ENCODE measurements at regions not wholly inside any gene's neighbourhood (a gene's known extent, or its start where the extent isn't known, plus 50 kb on each side); places are given as distances from the start of the nearest gene placed in this dataset.

DNA sequence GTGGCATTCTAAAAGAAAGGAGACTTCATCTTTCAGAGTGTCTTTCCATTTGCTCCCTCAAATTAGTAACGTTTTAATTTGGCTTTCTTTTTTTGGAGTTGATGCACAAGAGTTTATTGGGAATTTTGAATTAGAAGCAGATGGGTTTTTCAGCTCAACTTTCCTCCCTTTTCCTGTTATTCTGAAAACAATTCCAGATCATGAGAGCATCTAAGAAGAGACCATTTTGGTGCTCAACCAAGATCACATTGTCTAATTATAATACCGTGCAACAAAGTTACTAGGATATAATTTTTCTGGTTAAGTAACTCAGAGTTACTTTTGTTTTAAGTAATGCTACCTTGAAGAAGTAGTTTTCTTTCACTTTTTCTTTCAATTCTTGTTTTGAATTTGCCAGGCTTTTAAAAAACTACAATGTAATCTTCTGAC lies 396.6 kb upstream of the KLF6 start:
- TF ChIP-seq, protein P1, sequence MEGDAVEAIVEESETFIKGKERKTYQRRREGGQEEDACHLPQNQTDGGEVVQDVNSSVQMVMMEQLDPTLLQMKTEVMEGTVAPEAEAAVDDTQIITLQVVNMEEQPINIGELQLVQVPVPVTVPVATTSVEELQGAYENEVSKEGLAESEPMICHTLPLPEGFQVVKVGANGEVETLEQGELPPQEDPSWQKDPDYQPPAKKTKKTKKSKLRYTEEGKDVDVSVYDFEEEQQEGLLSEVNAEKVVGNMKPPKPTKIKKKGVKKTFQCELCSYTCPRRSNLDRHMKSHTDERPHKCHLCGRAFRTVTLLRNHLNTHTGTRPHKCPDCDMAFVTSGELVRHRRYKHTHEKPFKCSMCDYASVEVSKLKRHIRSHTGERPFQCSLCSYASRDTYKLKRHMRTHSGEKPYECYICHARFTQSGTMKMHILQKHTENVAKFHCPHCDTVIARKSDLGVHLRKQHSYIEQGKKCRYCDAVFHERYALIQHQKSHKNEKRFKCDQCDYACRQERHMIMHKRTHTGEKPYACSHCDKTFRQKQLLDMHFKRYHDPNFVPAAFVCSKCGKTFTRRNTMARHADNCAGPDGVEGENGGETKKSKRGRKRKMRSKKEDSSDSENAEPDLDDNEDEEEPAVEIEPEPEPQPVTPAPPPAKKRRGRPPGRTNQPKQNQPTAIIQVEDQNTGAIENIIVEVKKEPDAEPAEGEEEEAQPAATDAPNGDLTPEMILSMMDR (IDR thresholded peaks at IDR 0.05; ENCODE audit: insufficient read depth, low read length), result no peak
- peak; percentile 9 for DNase-seq (ENCODE audit: low read depth)
- H3K4me3 ChIP-seq (ENCODE audit: low read depth, low read length), result no peak overlapping the region

DNA sequence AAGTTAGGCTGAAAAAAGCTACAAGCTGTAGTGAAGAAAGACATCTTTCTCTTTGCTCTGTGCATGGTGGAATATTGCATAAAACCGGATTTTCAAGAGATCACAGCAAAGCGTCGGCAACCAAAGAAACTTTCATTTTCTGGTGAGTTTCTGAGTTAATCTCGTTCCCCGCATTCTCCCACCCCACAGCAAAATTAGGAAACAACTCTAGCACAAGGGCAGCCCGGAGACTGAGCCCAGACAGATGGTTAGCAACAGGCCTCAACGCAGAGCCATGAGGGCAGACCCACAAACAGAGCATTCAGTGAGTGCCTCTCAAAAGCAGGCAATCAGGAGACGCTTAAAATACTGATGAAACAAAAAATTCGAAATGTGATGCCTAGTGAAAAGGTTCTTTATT lies 396.1 kb upstream of the KLF6 start:
- DNase-seq (ENCODE audit: low read depth), result peak; percentile 3
- H3K4me3 ChIP-seq (ENCODE audit: low read depth, low read length), result no peak overlapping the region

DNA sequence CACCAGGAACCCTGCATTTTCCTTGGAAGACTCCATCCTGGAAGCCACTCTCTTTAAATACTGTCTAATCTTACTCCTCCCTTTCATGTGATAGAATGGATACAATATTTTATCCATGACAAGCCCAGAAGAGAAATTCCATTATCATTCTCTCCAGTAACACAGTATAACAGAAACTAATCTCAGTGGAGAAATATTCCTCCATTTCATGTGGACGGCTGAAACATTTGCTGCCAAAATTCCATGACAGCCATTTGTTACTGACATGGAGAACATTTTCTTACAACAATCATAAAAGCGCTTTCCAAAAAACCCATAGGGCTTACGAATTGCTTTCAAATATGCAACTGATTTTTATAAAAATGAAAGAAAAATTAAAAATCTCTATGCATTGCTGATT lies 392.8 kb upstream of the KLF6 start:
- no peak overlapping the region for H3K4me3 ChIP-seq (ENCODE audit: low read depth, low read length)
- peak; percentile 55 for DNase-seq (ENCODE audit: low read depth)
- TF ChIP-seq, protein P1 (IDR thresholded peaks at IDR 0.05; ENCODE audit: insufficient read depth, low read length), result no peak

More for the DNA sequence above, 396.1 kb upstream of the KLF6 start:
- TF ChIP-seq, protein P1 (IDR thresholded peaks at IDR 0.05; ENCODE audit: insufficient read depth, low read length), result no peak

DNA sequence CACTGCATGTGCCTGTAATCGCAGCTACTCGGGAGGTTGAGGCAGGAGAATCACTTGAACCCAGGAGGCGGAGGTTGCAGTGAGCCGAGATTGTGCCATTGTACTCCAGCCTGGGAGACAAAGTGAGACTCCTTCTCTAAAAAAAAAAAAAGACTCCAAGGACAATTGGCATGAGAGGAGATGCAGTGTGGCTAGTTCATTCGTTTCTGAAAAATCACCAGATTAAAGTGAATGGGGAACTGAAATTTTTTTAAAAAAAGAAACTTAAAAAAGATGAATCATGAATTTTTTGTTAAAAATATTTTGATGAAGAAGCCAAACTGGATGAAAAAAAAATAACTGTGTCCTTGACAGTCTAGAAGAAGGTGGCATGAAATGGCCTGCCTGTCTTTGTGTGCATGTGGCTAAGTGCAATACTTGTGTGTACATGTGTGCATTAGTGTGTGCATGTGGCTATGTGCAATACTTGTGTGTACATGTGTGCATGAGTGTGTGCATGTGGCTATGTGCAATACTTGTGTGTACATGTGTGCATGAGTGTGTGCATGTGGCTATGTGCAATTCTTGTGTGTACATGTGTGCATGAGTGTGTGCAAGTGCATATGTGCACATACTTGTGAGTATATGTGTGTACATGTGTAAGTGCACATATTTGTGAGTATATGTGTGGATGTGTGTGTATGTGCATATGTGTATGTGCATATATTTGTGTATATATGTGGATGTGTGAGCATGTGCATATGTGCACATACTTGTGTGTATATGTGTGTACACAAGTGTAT lies 391.7 kb upstream of the KLF6 start:
- no peak for DNase-seq (ENCODE audit: low read depth)
- no peak overlapping the region for H3K4me3 ChIP-seq (ENCODE audit: low read depth, low read length)
- TF ChIP-seq, protein P1 (IDR thresholded peaks at IDR 0.05; ENCODE audit: insufficient read depth, low read length), result no peak

DNA sequence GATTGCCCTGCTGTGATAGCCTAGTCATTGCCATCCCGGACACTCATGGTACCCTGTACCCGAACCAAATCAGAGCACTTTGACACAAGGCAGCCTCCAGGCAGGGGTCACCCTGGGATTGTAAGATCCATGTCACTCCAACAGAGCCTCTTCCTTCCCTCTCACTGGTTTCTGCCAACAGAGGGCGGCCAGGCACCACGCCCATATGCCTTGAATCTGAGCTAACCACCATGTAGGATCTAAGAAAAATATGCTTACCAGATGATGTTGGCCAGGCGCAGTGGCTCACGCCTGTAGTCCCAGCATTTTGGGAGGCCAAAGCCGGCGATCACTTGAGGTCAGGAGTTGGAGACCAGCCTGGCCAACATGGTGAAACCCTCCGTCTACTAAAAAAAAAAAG lies 389.2 kb upstream of the KLF6 start:
- no peak overlapping the region for H3K4me3 ChIP-seq (ENCODE audit: low read depth, low read length)
- DNase-seq (ENCODE audit: low read depth), result no peak
- TF ChIP-seq, protein P1 (IDR thresholded peaks at IDR 0.05; ENCODE audit: insufficient read depth, low read length), result no peak

DNA sequence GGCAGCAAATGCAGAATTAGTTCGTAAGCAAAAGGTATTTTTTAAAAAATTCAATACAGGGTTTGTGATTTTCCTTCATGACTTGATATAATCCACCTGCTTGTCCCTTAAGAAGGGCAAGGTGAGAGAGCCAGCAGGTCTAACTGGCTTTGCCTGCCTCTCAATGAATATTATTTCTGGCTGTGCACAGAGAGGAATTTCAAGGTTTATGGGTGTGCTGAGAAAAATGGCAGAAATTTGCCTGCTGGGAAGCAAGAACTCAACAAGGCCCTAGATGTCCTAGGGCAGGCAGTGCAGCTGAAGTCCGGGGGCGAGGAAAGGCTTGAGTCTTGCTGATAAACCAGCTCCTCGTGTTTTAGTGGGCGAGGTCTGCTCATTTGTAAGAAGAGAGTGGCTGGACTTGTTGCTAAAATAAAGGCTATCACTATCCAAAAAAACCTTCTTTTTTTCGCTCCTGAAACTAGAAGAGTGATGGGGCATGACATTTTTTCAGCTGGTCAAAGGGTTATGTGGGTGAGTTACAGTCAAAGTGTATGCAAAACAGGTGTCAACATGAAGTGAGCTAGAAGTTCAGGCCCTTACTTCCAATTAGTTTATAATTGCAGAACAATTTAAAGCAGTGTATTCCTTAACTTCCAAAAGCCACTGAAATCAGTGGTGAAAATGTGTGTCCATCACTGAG lies 385.8 kb upstream of the KLF6 start:
- no peak overlapping the region for H3K4me3 ChIP-seq (ENCODE audit: low read depth, low read length)
- TF ChIP-seq, protein P1 (IDR thresholded peaks at IDR 0.05; ENCODE audit: insufficient read depth, low read length), result no peak
- no peak for DNase-seq (ENCODE audit: low read depth)

All from fibroblast of the aortic adventitia (primary cell).